HPDE6-E6E7 (cell line): ENCODE measurements at regions not wholly inside any gene's neighbourhood (a gene's known extent, or its start where the extent isn't known, plus 50 kb on each side); places are given as distances from the start of the nearest gene placed in this dataset.
"Not testable (repeated sequence)": the region's sequence is repeated elsewhere in the genome, so short reads cannot be mapped to it uniquely, and the experiment has no call there.

Source experiments
- DNase-seq: peaks from one replicate; pipeline ENCODE4 v3.0.0; 2011; ENCODE audit warnings: missing footprints; ENCODE audit errors: extremely low spot score

GRCh38 chr9:12253941-12254340 is 439.2 kb upstream of the TYRP1 start:
- no peak for DNase-seq

- no peak for DNase-seq
Observed at GRCh38 chr9:12266758-12267157, 426.4 kb upstream of the TYRP1 start.

DNA sequence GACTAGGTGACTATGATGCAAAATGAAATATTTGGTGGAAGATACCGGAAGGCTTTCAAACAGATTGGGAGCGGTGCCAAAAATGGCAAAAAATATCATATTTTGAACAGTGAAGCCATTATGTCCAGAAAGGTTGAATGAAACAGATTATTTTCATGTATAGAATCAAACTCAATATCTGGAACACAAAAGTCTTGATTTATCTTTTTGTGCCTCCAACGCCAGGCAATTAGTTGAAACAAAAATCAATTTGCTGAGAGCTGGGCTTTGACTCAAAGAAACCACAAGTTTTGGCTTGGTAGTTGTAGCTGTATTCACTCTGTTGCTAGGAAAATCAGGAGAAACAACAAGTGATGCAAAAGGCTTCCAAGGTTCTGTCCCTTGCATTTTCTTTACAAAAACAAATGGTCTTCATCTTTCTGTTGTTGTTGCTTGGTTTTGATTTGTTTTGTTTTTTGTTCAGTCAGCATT is 421.7 kb upstream of the TYRP1 start:
- DNase-seq: no peak

DNA sequence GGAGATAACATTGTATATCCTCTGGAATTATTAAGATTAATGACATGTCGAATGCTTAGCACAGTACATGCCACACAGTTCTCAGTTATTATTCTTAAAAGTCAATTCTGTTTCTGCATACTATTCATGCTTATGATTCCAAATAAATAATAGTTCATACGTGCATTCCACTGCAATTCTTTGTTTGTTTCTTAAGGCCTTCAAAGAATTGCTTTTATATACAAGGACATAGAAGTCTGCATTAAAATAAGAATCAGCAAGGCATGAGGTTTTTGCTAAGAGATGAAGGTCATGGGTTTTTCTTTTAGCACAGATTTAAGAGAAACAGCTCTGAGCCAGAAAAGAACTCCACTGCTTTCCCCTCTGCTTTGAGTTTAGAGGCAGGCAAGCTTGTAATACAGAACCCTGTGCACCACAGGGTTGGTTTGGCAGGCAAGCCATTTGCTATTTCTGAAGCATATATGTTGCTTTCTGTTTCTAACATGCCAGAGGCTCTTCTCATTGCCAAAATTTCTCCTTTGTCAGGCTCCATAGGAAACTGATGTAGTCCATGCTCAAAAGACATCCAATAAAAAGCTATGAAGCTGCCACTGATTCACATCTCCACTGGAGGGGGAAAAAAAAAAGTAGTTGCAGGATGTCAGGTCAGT is 420.6 kb upstream of the TYRP1 start:
- no peak for DNase-seq

- no peak for DNase-seq
Observed at GRCh38 chr9:12274577-12274976, 418.6 kb upstream of the TYRP1 start.

DNA sequence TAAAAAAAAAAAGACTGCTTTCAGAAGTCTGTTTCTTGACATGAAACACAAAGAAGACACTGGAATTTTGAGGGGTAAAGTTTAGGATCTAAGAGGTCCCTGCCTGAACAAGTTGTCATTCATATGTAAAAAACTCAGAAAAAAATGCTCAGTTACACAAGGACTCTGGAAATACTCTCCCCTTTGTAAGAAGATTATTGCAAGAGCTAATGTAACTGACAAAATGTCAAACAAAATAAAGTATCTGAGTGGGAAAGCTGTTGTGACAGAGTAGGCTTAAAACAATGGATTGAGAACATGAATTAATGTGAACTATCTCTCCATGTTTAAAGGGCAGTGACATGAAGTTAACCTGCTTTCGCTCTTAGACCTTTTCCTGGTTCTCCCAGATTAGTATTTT is 416.7 kb upstream of the TYRP1 start:
- no peak for DNase-seq

DNA sequence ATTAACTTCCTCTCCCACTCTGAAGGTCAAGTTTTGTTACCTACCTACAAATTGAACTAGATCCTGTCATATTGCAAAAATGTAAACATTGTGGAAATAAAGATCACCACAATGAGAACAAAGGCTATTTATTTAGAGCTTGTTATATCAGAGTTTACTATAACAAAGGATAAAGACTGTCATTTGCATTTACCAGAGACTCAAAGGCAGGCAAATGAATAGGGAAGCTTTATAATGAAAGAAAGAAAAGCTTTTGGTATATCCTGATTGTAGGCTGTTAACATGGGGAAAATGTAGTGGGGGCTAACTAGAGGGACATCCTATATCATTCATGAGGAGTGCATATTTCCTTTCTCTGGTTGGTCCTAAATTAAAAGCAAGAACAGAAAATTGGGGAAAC is 403.5 kb upstream of the TYRP1 start:
- no peak for DNase-seq

- DNase-seq: no peak
Observed at GRCh38 chr9:12290166-12290869, 402.9 kb upstream of the TYRP1 start.

- no peak for DNase-seq
Observed at GRCh38 chr9:12305211-12305610, 388.0 kb upstream of the TYRP1 start.

GRCh38 chr9:12314589-12314988 is 378.6 kb upstream of the TYRP1 start:
- no peak for DNase-seq

- DNase-seq: no peak
Observed at GRCh38 chr9:12318732-12319685, 374.2 kb upstream of the TYRP1 start.

- no peak for DNase-seq
Observed at GRCh38 chr9:12329623-12329985, 363.6 kb upstream of the TYRP1 start.

- DNase-seq: not testable (repeated sequence)
Observed at GRCh38 chr9:12333966-12334365, 359.2 kb upstream of the TYRP1 start.

- DNase-seq: no peak
Observed at GRCh38 chr9:12350775-12351174, 342.4 kb upstream of the TYRP1 start.

DNA sequence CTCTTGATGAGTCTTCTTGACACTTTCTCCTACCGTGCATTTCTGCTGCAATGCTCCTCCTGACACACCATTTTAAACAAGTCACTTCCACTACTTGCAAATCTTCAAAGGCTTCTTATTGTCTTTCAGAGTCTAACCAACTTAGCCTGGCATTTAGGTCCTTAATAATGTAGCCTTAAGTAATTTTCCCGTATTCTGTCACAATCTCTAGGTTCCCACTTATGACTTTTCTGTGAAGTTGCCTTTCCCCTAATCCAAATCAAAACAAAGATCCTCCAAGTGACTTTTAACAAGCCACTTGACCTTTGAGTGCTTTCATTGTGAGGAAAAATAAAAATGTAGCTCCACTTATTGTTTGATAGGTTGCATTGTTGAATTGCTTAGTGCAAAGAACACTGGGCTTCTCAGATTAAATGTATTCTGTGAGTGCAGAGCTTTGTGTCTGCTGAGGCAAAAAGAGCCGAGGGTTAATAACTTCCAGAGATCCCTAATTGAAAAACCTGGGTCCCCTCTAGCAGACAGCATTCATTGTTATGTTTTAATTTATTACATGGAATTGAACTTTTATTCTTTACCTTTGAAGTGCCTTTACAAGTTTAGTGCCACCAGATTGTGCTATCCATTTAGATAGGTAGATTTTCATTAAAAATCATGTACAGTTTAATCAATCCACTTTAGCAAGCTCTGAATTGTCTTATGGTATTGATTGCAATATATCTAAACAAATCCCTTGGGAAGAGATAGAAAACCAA is 341.7 kb upstream of the TYRP1 start:
- no peak for DNase-seq

DNA sequence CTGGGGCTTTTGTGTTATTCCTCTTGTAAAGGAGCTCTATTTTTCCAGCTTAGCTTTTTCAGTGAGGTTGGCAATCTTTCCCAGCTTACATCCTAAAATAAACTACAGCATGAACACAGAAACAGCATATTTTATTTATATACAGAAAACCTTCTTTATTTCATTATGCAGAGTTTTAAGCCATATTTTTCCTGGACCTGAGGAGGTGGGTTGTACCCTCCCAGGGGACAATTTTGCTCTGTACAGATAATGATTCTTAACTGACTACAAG is 341.2 kb upstream of the TYRP1 start:
- no peak for DNase-seq

DNA sequence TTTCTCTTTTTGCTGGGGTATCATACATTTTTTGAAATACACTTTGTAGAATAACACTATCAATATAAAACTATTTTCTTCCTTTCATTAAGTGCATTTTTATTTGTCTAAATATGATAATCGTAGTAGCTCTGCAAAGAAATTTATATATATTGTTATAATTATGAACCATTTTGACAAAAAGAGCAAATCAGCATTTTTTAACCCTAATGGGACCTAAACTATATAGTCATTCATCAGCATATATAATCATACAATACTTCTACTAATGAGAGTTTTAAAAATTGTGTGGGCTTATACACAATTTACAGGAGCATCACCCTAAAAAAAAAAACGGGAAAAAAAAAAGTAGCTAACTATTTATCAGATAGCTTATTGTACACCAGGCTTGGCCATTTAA is 329.7 kb upstream of the TYRP1 start:
- no peak for DNase-seq

DNA sequence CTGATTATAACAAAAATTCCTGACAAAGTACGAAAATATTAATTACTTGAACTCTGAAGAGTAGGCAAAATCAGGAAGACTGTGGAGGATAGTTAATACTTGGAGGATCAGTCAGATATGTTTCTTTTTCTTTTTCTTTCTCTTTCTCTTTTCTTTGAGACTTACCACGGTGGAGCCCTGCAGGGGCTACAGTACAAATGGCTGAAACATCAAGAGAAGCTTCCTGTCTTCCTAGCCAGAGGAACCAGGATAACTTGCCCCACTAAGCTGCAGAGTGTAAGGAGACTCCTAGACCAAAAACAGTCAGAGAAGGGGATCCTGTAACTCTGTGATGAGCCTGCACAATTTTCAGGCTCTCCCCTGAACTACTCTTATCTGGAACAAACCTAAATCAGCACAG is 324.6 kb upstream of the TYRP1 start:
- DNase-seq: no peak

DNA sequence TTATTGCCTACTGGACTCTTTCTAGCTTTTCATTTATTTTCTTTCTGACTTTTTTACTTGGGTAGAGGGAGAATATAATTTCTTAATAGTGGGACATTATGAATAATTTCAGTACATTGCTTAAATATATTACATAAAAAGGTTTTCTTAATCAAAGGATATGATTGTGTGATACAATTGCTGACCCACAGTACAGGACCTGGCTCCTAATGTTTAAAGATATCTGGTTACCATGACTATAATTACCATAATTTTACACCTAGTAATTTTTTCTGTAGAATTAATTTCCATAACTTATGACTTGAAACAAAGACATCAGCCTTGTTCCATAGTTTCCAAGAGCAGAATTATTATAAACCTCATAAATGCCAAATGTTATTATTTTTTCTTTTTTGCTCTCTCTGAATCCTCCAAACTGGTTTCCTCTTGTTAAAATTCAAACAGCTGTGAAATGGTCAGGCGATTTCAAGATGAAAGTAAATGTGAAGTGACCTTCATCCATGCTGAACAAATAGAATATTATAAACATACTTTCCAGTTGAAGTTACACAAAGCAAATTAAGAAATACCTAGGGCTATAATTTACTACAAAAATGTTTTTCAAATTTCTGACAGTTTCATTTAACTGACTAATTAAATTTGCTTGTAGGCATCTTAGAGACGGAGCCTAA is 301.2 kb upstream of the TYRP1 start:
- DNase-seq: no peak

GRCh38 chr9:12394105-12394504 is 299.1 kb upstream of the TYRP1 start:
- no peak for DNase-seq

DNA sequence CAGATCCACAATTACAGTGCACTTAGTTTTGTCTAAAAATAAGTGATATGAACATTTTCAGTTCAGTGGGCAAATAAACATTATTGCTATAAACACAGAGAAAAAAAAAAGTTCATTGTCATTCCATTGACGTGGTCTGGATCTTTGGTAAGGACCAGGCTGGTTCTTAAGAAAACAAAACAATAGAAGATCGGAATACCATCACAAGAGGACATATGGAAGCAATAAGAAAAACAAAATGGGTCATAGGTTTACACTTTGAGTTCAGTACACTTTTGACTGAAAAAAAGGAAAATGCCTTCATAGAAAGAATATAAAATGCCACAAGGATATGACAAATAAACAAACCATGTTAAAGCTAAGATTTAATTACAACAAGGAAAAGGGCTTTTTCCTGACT is 289.5 kb upstream of the TYRP1 start:
- no peak for DNase-seq

GRCh38 chr9:12413986-12414385 is 279.2 kb upstream of the TYRP1 start:
- no peak for DNase-seq
